ENCODE measurements at regions not wholly inside any gene's neighbourhood (a gene's known extent, or its start where the extent isn't known, plus 50 kb on each side); places are given as distances from the start of the nearest gene placed in this dataset.

DNA sequence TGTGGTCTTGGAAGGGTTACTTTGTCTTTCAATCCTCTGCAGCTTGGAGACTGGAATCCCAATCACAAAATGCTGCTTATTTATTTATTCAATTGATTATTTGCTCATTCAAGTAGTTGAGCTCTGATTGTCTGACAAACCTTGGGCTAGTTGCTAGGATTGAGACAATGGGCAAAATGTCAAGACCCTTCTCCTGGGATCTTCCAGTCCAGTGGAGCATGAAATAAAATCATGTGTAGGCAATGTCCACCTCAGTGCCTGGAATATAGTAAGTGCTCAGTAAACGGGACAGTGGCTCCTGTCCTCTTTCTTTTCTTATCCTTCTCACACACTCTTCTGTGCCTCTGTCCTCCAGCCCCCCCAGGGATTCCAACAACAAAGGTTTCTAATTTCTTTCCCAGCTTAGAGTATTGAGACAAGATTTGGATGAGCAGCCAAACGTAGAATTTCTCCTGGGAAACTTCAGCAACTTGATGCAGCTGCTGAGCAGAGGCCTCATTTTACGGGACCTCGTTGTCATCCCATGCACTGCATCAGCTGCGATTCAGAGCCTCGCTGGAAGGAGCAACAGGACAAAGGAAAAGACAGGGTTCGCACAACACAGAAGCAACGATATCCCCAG, 545.0 kb downstream of the SOX11 start:
- TF ChIP-seq SUZ12 (IDR thresholded peaks at IDR 0.05; ENCODE audit: extremely low read depth, insufficient read depth, insufficient read length): no peak
- TF ChIP-seq ZNF274 (IDR thresholded peaks at IDR 0.05; ENCODE audit: low read depth, low read length): no peak
- no peak for TF ChIP-seq YY1 (IDR thresholded peaks at IDR 0.05; ENCODE audit: insufficient read depth, insufficient read length)
- no peaks in the 10 kb centered on the region for H3K4me1 ChIP-seq (ENCODE audit: insufficient read depth, insufficient read length)
- H3K27me3 ChIP-seq (ENCODE audit: insufficient read depth, insufficient read length): no peaks in the 10 kb centered on the region
- DNase-seq (ENCODE audit: low read depth, low spot score): no peak
- no peaks in the 10 kb centered on the region for H3K9me3 ChIP-seq (ENCODE audit: insufficient read depth, low read length)
- H3K9ac ChIP-seq (ENCODE audit: insufficient read length, low read depth): no peak overlapping the region
- no peak overlapping the region for H3K4me3 ChIP-seq (ENCODE audit: insufficient read length, low read depth)
- no peaks in the 10 kb centered on the region for H3K36me3 ChIP-seq (ENCODE audit: insufficient read depth, insufficient read length, low read length)

DNA sequence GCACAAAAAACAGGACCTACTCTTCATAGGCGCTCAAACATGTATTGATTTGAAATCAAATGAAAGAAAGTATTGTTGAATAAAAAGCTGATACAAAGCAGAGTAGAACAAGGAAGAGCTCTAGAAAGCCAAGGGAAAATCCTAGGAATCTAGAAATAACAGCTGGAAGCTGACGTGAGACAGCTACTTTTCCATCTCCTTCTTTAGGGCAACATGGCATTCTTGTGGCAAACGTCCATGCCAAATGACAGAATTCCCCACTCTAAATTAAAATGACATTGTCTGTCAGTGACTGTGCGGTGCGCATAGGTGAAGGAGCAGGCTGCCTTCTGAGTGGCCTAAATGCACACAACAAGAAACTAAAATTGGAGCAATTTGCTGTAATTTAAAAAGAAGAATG, 557.4 kb downstream of the SOX11 start:
- TF ChIP-seq ZNF274 (IDR thresholded peaks at IDR 0.05; ENCODE audit: low read depth, low read length) (no peak), YY1 (IDR thresholded peaks at IDR 0.05; ENCODE audit: insufficient read depth, insufficient read length) (no peak), SUZ12 (IDR thresholded peaks at IDR 0.05; ENCODE audit: extremely low read depth, insufficient read depth, insufficient read length) (no peak)
- Histone ChIP-seq H3K9ac (ENCODE audit: insufficient read length, low read depth) (no peak overlapping the region), H3K36me3 (ENCODE audit: insufficient read depth, insufficient read length, low read length) (no peaks in the 10 kb centered on the region), H3K4me3 (ENCODE audit: insufficient read length, low read depth) (no peak overlapping the region), H3K27me3 (ENCODE audit: insufficient read depth, insufficient read length) (no peaks in the 10 kb centered on the region), H3K4me1 (ENCODE audit: insufficient read depth, insufficient read length) (no peaks in the 10 kb centered on the region), H3K9me3 (ENCODE audit: insufficient read depth, low read length) (no peaks in the 10 kb centered on the region)
- no peak for DNase-seq (ENCODE audit: low read depth, low spot score)

DNA sequence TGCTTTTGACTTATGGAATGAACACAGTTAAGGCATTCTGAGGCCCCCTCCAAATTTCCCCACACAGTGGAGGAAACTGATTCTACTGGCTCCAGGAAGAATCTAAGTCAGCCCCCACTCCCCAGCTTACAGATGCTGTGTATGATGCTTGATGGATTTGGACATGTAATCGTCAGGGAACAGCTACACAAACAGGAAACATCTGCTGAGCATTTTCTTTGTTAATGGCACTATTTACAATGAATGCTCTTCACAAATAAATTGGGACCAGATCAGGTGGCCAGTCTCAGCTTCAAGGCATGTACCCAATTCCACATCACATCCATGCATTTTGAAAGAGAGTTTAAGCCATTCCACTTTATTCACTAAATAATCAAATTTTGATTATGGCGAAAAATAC, 562.3 kb downstream of the SOX11 start:
- no peak overlapping the region for H3K9ac ChIP-seq (ENCODE audit: insufficient read length, low read depth)
- DNase-seq (ENCODE audit: low read depth, low spot score): no peak

GRCh38 chr2:6264198-6264597, 572.0 kb downstream of the SOX11 start:
- Histone ChIP-seq H3K36me3 (ENCODE audit: insufficient read depth, insufficient read length, low read length) (no peaks in the 10 kb centered on the region), H3K9me3 (ENCODE audit: insufficient read depth, low read length) (no peaks in the 10 kb centered on the region)
- TF ChIP-seq YY1 (IDR thresholded peaks at IDR 0.05; ENCODE audit: insufficient read depth, insufficient read length): no peak
- TF ChIP-seq ZNF274 (IDR thresholded peaks at IDR 0.05; ENCODE audit: low read depth, low read length): no peak
- no peak for TF ChIP-seq SUZ12 (IDR thresholded peaks at IDR 0.05; ENCODE audit: extremely low read depth, insufficient read depth, insufficient read length)

More for the DNA sequence above, 562.3 kb downstream of the SOX11 start:
- H3K9me3 ChIP-seq (ENCODE audit: insufficient read depth, low read length): no peaks in the 10 kb centered on the region
- no peaks in the 10 kb centered on the region for H3K27me3 ChIP-seq (ENCODE audit: insufficient read depth, insufficient read length)
- H3K36me3 ChIP-seq (ENCODE audit: insufficient read depth, insufficient read length, low read length): no peaks in the 10 kb centered on the region
- H3K4me3 ChIP-seq (ENCODE audit: insufficient read length, low read depth): no peak overlapping the region
- no peaks in the 10 kb centered on the region for H3K4me1 ChIP-seq (ENCODE audit: insufficient read depth, insufficient read length)
- TF ChIP-seq YY1 (IDR thresholded peaks at IDR 0.05; ENCODE audit: insufficient read depth, insufficient read length) (no peak), ZNF274 (IDR thresholded peaks at IDR 0.05; ENCODE audit: low read depth, low read length) (no peak), SUZ12 (IDR thresholded peaks at IDR 0.05; ENCODE audit: extremely low read depth, insufficient read depth, insufficient read length) (no peak)

DNA sequence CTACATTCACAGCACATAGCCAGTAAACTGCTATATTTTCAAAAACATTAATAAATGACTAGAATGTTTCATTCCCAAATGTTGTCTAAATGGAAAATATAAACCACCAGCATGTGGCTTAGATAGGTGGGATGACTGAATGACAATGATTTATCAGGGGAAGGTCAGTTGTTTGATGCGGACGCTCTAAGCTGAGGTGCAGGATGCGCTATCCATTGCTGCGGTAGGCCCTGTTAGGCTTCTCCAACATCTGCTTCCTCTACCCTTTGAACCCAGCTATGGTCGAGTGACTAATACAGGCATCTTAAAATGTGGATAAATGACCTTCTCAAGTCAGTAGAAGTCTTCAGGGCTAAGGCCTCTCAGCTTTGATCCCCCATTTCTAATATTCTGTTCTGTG, 584.2 kb downstream of the CMPK2 start:
- H3K9ac ChIP-seq (ENCODE audit: insufficient read length, low read depth): no peak overlapping the region

More at GRCh38 chr2:6264198-6264597, 572.0 kb downstream of the SOX11 start:
- DNase-seq (ENCODE audit: low read depth, low spot score): no peak
- Histone ChIP-seq H3K9ac (ENCODE audit: insufficient read length, low read depth) (no peak overlapping the region), H3K4me1 (ENCODE audit: insufficient read depth, insufficient read length) (no peaks in the 10 kb centered on the region), H3K4me3 (ENCODE audit: insufficient read length, low read depth) (no peak overlapping the region), H3K27me3 (ENCODE audit: insufficient read depth, insufficient read length) (no peaks in the 10 kb centered on the region)

DNA sequence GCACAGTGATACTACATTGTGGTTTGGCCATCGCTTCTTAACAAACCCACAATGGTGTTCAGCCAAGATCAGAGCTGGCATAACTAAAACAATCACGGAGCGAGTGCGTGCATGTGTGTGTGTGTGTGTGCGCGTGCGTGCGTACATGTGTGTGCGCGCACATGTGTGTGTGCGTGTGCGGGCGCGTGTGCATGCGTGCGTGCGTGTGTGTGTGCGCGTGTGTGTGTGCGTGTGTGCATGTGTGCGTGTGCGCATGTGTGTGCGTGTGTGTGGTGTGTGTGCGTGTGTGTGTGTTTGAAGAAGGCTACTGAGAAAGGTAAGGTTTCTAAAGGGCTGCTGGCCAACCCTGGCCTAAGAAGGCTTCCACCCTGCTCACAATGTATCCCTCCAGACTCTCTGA, 582.4 kb downstream of the CMPK2 start:
- DNase-seq (ENCODE audit: low read depth, low spot score): no peak
- Histone ChIP-seq H3K27me3 (ENCODE audit: insufficient read depth, insufficient read length) (no peaks in the 10 kb centered on the region), H3K9ac (ENCODE audit: insufficient read length, low read depth) (no peak overlapping the region), H3K4me1 (ENCODE audit: insufficient read depth, insufficient read length) (no peaks in the 10 kb centered on the region), H3K4me3 (ENCODE audit: insufficient read length, low read depth) (no peak overlapping the region), H3K9me3 (ENCODE audit: insufficient read depth, low read length) (no peaks in the 10 kb centered on the region), H3K36me3 (ENCODE audit: insufficient read depth, insufficient read length, low read length) (no peaks in the 10 kb centered on the region)
- TF ChIP-seq ZNF274 (IDR thresholded peaks at IDR 0.05; ENCODE audit: low read depth, low read length) (no peak), YY1 (IDR thresholded peaks at IDR 0.05; ENCODE audit: insufficient read depth, insufficient read length) (no peak), SUZ12 (IDR thresholded peaks at IDR 0.05; ENCODE audit: extremely low read depth, insufficient read depth, insufficient read length) (no peak)

More for the DNA sequence above, 584.2 kb downstream of the CMPK2 start:
- Histone ChIP-seq H3K27me3 (ENCODE audit: insufficient read depth, insufficient read length) (no peaks in the 10 kb centered on the region), H3K4me3 (ENCODE audit: insufficient read length, low read depth) (no peak overlapping the region), H3K36me3 (ENCODE audit: insufficient read depth, insufficient read length, low read length) (no peaks in the 10 kb centered on the region), H3K9me3 (ENCODE audit: insufficient read depth, low read length) (no peaks in the 10 kb centered on the region), H3K4me1 (ENCODE audit: insufficient read depth, insufficient read length) (no peaks in the 10 kb centered on the region)
- TF ChIP-seq YY1 (IDR thresholded peaks at IDR 0.05; ENCODE audit: insufficient read depth, insufficient read length): no peak
- TF ChIP-seq SUZ12 (IDR thresholded peaks at IDR 0.05; ENCODE audit: extremely low read depth, insufficient read depth, insufficient read length): no peak
- no peak for TF ChIP-seq ZNF274 (IDR thresholded peaks at IDR 0.05; ENCODE audit: low read depth, low read length)
- DNase-seq (ENCODE audit: low read depth, low spot score): no peak

GRCh38 chr2:6287406-6287805, 578.3 kb downstream of the CMPK2 start:
- no peaks in the 10 kb centered on the region for H3K4me1 ChIP-seq (ENCODE audit: insufficient read depth, insufficient read length)
- H3K27me3 ChIP-seq (ENCODE audit: insufficient read depth, insufficient read length): no peaks in the 10 kb centered on the region
- no peaks in the 10 kb centered on the region; the same call in 1 of the 2 replicates for H3K9me3 ChIP-seq (ENCODE audit: insufficient read depth, low read length)
- no peaks in the 10 kb centered on the region for H3K36me3 ChIP-seq (ENCODE audit: insufficient read depth, insufficient read length, low read length)
- TF ChIP-seq ZNF274 (IDR thresholded peaks at IDR 0.05; ENCODE audit: low read depth, low read length): no peak
- TF ChIP-seq YY1 (IDR thresholded peaks at IDR 0.05; ENCODE audit: insufficient read depth, insufficient read length): no peak
- TF ChIP-seq SUZ12 (IDR thresholded peaks at IDR 0.05; ENCODE audit: extremely low read depth, insufficient read depth, insufficient read length): no peak
- H3K9ac ChIP-seq (ENCODE audit: insufficient read length, low read depth): no peak overlapping the region
- no peak for DNase-seq (ENCODE audit: low read depth, low spot score)
- H3K4me3 ChIP-seq (ENCODE audit: insufficient read length, low read depth): no peak overlapping the region

Measured in NT2/D1 (cell line).